ENCODE measurements at regions not wholly inside any gene's neighbourhood (a gene's known extent, or its start where the extent isn't known, plus 50 kb on each side); places are given as distances from the start of the nearest gene placed in this dataset.

- no peaks in the 10 kb centered on the region for H3K36me3 ChIP-seq (ENCODE audit: control insufficient read depth, insufficient read depth, low read length)
- H3K27ac Mint-ChIP-seq, result no peak overlapping the region
- TF ChIP-seq CTCF (conservative IDR thresholded peaks at IDR 0.05), result no peak
- peaks cover 25% of the 10 kb centered on the region for H3K9me3 ChIP-seq (ENCODE audit: control insufficient read depth, low read length)
- DNase-seq, result no peak
- no peak overlapping the region for H3K4me3 Mint-ChIP-seq
- 91% methylated on average over 1 of the region's 1 CpG; no CpG with 5 or more reads in 1 of the 2 experiments for WGBS, 2 experiments (ENCODE audit: insufficient coverage in 1 of 2, insufficient read length in 1 of 2)
- peaks cover 7% of the 10 kb centered on the region for H3K36me3 Mint-ChIP-seq (ENCODE audit: low read depth)
- H3K9ac ChIP-seq (ENCODE audit: extremely low read depth, low read length, poor library complexity, severe bottlenecking), result no peak overlapping the region
- H3K4me1 ChIP-seq (ENCODE audit: control insufficient read depth, insufficient read depth, low read length), result peaks cover 14% of the 10 kb centered on the region
- no peak overlapping the region for H3K27ac ChIP-seq (ENCODE audit: low read depth, low read length)
- no peak overlapping the region for H3K4me3 ChIP-seq (ENCODE audit: low read length)
- H3K9me3 Mint-ChIP-seq, result peaks cover 7% of the 10 kb centered on the region
- H3K27me3 ChIP-seq (ENCODE audit: control insufficient read depth, insufficient read depth, low read length, poor library complexity, severe bottlenecking), result no peaks in the 10 kb centered on the region
- no peaks in the 10 kb centered on the region for H3K27me3 Mint-ChIP-seq (ENCODE audit: insufficient read depth)
- H3K4me1 Mint-ChIP-seq, result peaks cover 44% of the 10 kb centered on the region
Observed at GRCh38 chr14:87813211-87813610, 179.8 kb downstream of the GALC start.

- peaks cover 36% of the 10 kb centered on the region for H3K9me3 ChIP-seq (ENCODE audit: control insufficient read depth, low read length)
- peaks cover 14% of the 10 kb centered on the region for H3K4me1 ChIP-seq (ENCODE audit: control insufficient read depth, insufficient read depth, low read length)
- no peaks in the 10 kb centered on the region for H3K27me3 ChIP-seq (ENCODE audit: control insufficient read depth, insufficient read depth, low read length, poor library complexity, severe bottlenecking)
- Mint-ChIP-seq H3K27me3 (ENCODE audit: insufficient read depth) (peaks cover 1% of the 10 kb centered on the region), H3K4me3 (no peak overlapping the region), H3K9me3 (peaks cover 19% of the 10 kb centered on the region), H3K4me1 (peaks cover 42% of the 10 kb centered on the region), H3K36me3 (ENCODE audit: low read depth) (peaks cover 14% of the 10 kb centered on the region), H3K27ac (no peak overlapping the region)
- no peak overlapping the region for H3K4me3 ChIP-seq (ENCODE audit: low read length)
- no peak overlapping the region for H3K27ac ChIP-seq (ENCODE audit: low read depth, low read length)
- H3K9ac ChIP-seq (ENCODE audit: extremely low read depth, low read length, poor library complexity, severe bottlenecking), result no peak overlapping the region
- WGBS, 2 experiments (ENCODE audit: insufficient coverage in 1 of 2, insufficient read length in 1 of 2), result 100% methylated on average over 1 of the region's 1 CpG; no CpG with 5 or more reads in 1 of the 2 experiments
- no peak for DNase-seq
- no peak for TF ChIP-seq CTCF (conservative IDR thresholded peaks at IDR 0.05)
- no peaks in the 10 kb centered on the region for H3K36me3 ChIP-seq (ENCODE audit: control insufficient read depth, insufficient read depth, low read length)
Observed at GRCh38 chr14:87811246-87811645, 181.7 kb downstream of the GALC start.

DNA sequence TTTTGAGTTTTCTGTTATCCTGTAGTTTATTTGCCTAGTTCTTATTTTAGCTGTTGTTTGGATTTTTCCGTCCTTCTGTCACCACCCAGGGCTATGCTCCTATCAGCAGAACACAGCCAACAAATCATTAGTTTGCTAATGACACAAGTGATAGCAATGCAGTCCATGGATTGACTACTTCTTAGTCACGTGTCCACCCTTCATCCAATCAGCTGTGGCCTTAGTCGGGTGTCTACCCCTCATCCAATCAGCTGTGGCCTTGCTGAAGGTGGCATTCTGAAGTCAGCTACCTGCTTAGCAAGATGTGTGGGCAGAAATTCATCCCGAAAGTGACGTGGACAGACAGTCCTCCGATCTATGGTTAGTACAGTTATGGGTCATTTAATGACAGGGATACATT lies 182.3 kb downstream of the GALC start:
- Mint-ChIP-seq H3K36me3 (ENCODE audit: low read depth) (peaks cover 16% of the 10 kb centered on the region), H3K27ac (peak overlapping the region; percentile 62), H3K4me1 (peaks cover 42% of the 10 kb centered on the region), H3K4me3 (no peak overlapping the region), H3K27me3 (ENCODE audit: insufficient read depth) (peaks cover 1% of the 10 kb centered on the region), H3K9me3 (peaks cover 24% of the 10 kb centered on the region)
- H3K27me3 ChIP-seq (ENCODE audit: control insufficient read depth, insufficient read depth, low read length, poor library complexity, severe bottlenecking), result no peaks in the 10 kb centered on the region
- no peak overlapping the region for H3K27ac ChIP-seq (ENCODE audit: low read depth, low read length)
- H3K9me3 ChIP-seq (ENCODE audit: control insufficient read depth, low read length), result peaks cover 41% of the 10 kb centered on the region
- H3K4me3 ChIP-seq (ENCODE audit: low read length), result no peak overlapping the region
- TF ChIP-seq CTCF (conservative IDR thresholded peaks at IDR 0.05), result no peak
- peaks cover 14% of the 10 kb centered on the region for H3K4me1 ChIP-seq (ENCODE audit: control insufficient read depth, insufficient read depth, low read length)
- no peak for DNase-seq
- H3K36me3 ChIP-seq (ENCODE audit: control insufficient read depth, insufficient read depth, low read length), result no peaks in the 10 kb centered on the region
- no peak overlapping the region for H3K9ac ChIP-seq (ENCODE audit: extremely low read depth, low read length, poor library complexity, severe bottlenecking)
- 79 to 94% methylated on average over 4 to 6 of the region's 6 CpGs for WGBS, 2 experiments (ENCODE audit: insufficient coverage in 1 of 2, insufficient read length in 1 of 2)

Data from endodermal cell (in vitro differentiated cells).